IMR-90 (cell line): ENCODE measurements at regions not wholly inside any gene's neighbourhood (a gene's known extent, or its start where the extent isn't known, plus 50 kb on each side); places are given as distances from the start of the nearest gene placed in this dataset.

Source experiments
- ATAC-seq: fragments of 200-7000 bp; cut with Tn5 transposase; 2 replicates; pipeline ENCODE4 v1.9.1; 2020; ENCODE audit warnings: low read depth, mild to moderate bottlenecking, moderate library complexity
- BruUV-seq: library from RNA; stranded (reverse); fragments of 400-500 nt; replicated peaks from 2 replicates; lab custom pipeline; 2021; lab: Mats Ljungman, UMichigan
- CTCF ChIA-PET: fragments of 300-600 bp; formaldehyde crosslinking; extraction: SDS; loops from one replicate; lab custom pipeline; 2021; ENCODE audit warnings: antibody characterized with exemption; lab: Yijun Ruan, JAX
- POLR2A ChIA-PET: fragments of 300-600 bp; sonication (Branson Sonifier 250); formaldehyde crosslinking; loops from one replicate; lab custom pipeline; 2022; ENCODE audit warnings: antibody characterized with exemption; ENCODE audit not compliant: unreplicated experiment; lab: Charles Lee
- DNase-seq: peaks from one replicate; pipeline ENCODE4 v3.0.0; 2013
- H2AFZ ChIP-seq: replicated peaks from 2 replicates; pipeline ENCODE3; 2013; ENCODE audit warnings: low read length, mild to moderate bottlenecking; ENCODE audit not compliant: poor library complexity
- H2AK5ac ChIP-seq: 2 replicates; pipeline ENCODE4 v1.6.1; 2013; ENCODE audit warnings: low read depth, low read length, inconsistent platforms
- H2AK9ac ChIP-seq: replicated peaks from 2 replicates; pipeline ENCODE3; 2013; ENCODE audit warnings: mild to moderate bottlenecking, low read depth, low read length, moderate library complexity; ENCODE audit not compliant: poor library complexity
- H2BK120ac ChIP-seq: 2 replicates; pipeline ENCODE4 v1.6.1; 2013; ENCODE audit warnings: low read depth, low read length, inconsistent platforms
- H2BK15ac ChIP-seq: 3 replicates; pipeline ENCODE4 v1.6.1; 2013; ENCODE audit warnings: low read depth, low read length, inconsistent platforms
- H2BK20ac ChIP-seq: 2 replicates; pipeline ENCODE4 v1.6.1; 2013; ENCODE audit warnings: low read depth, mild to moderate bottlenecking, inconsistent platforms, low read length, moderate library complexity
- H2BK5ac ChIP-seq: 2 replicates; pipeline ENCODE4 v1.6.1; 2013; ENCODE audit warnings: mild to moderate bottlenecking, low read depth, low read length, inconsistent platforms; ENCODE audit not compliant: poor library complexity, severe bottlenecking
- H3K14ac ChIP-seq: replicated peaks from 2 replicates; pipeline ENCODE4 v1.6.1; 2013; ENCODE audit warnings: low read depth, low read length, inconsistent platforms
- H3K18ac ChIP-seq: 2 replicates; pipeline ENCODE4 v1.6.1; 2013; ENCODE audit warnings: low read depth, low read length, control low read depth
- H3K23ac ChIP-seq: 2 replicates; pipeline ENCODE4 v1.6.1; 2013; ENCODE audit warnings: low read depth, low read length, inconsistent platforms
- H3K27ac ChIP-seq: 2 replicates; pipeline ENCODE4 v1.5.1; 2013; ENCODE audit warnings: mild to moderate bottlenecking, control low read depth, low read length; ENCODE audit not compliant: insufficient read depth
- H3K27me3 ChIP-seq: 2 replicates; pipeline ENCODE4 v1.6.1; 2013; ENCODE audit warnings: low read length; ENCODE audit not compliant: control insufficient read depth, insufficient read depth
- H3K36me3 ChIP-seq: 2 replicates; pipeline ENCODE4 v1.6.1; 2013; ENCODE audit warnings: low read length, mixed read lengths; ENCODE audit not compliant: control insufficient read depth, insufficient read depth
- H3K4ac ChIP-seq: 2 replicates; pipeline ENCODE4 v1.6.1; 2013; ENCODE audit warnings: low read depth, low read length, inconsistent platforms
- H3K4me1 ChIP-seq: 2 replicates; pipeline ENCODE4 v1.6.1; 2013; ENCODE audit warnings: low read length, mixed read lengths; ENCODE audit not compliant: control insufficient read depth, insufficient read depth
- H3K4me2 ChIP-seq: 2 replicates; pipeline ENCODE4 v1.6.1; 2013; ENCODE audit warnings: low read depth, mild to moderate bottlenecking, control low read depth, low read length, moderate library complexity
- H3K4me3 ChIP-seq: 2 replicates; pipeline ENCODE4 v1.5.1; 2013; ENCODE audit warnings: low read depth, mild to moderate bottlenecking, control low read depth, low read length, moderate library complexity; ENCODE audit not compliant: insufficient read depth
- H3K56ac ChIP-seq: 2 replicates; pipeline ENCODE4 v1.6.1; 2013; ENCODE audit warnings: low read length, inconsistent platforms; ENCODE audit not compliant: insufficient read depth; ENCODE audit errors: extremely low read depth
- H3K79me1 ChIP-seq, 2 experiments: 2 replicates each; pipeline ENCODE4 v1.6.1; 2013; ENCODE audit warnings: low read length in 2 of 2, inconsistent platforms in 1 of 2, low read depth in 1 of 2
- H3K9ac ChIP-seq: 2 replicates; pipeline ENCODE4 v1.6.1; 2013; ENCODE audit warnings: low read depth, low read length, control low read depth
- H3K9me1 ChIP-seq: 2 replicates; pipeline ENCODE4 v1.6.1; 2013; ENCODE audit warnings: low read length, inconsistent platforms; ENCODE audit not compliant: insufficient read depth
- H3K9me3 ChIP-seq: 2 replicates; pipeline ENCODE4 v1.6.1; 2013; ENCODE audit warnings: low read length; ENCODE audit not compliant: control insufficient read depth, insufficient read depth
- H4K20me1 ChIP-seq: 2 replicates; pipeline ENCODE4 v1.6.1; 2013; ENCODE audit warnings: low read length, inconsistent platforms; ENCODE audit not compliant: insufficient read depth
- H4K5ac ChIP-seq: 2 replicates; pipeline ENCODE4 v1.6.1; 2013; ENCODE audit warnings: mild to moderate bottlenecking, low read depth, low read length, control low read depth
- H4K8ac ChIP-seq, 2 experiments: 2 replicates each; pipeline ENCODE4 v1.6.1; 2013; ENCODE audit warnings: low read depth in 2 of 2, low read length in 2 of 2, control low read depth in 1 of 2, inconsistent platforms in 1 of 2
- H4K91ac ChIP-seq: 2 replicates; pipeline ENCODE4 v1.6.1; 2013; ENCODE audit warnings: low read depth, low read length, inconsistent platforms; ENCODE audit not compliant: insufficient read depth
- CEBPB ChIP-seq: IDR thresholded peaks from 2 replicates; pipeline ENCODE4 v1.6.1; 2012; ENCODE audit warnings: low read depth, low read length, improper control_type of control experiment
- ELK1 ChIP-seq: fragments of 150-350 bp; IDR thresholded peaks from 2 replicates; pipeline ENCODE4 v1.6.1; 2016; ENCODE audit warnings: low read depth, mild to moderate bottlenecking, low read length, moderate library complexity, borderline replicate concordance
- MAZ ChIP-seq: IDR thresholded peaks from 2 replicates; pipeline ENCODE4 v1.6.1; 2012; ENCODE audit warnings: low read depth, mild to moderate bottlenecking, low read length, improper control_type of control experiment, moderate library complexity, borderline replicate concordance
- POLR2A ChIP-seq: IDR thresholded peaks from 2 replicates; pipeline ENCODE4 v1.6.1; 2012; ENCODE audit warnings: mild to moderate bottlenecking, low read depth, low read length
- RAD21 ChIP-seq: IDR thresholded peaks from 2 replicates; pipeline ENCODE4 v1.6.1; 2012; ENCODE audit warnings: low read length, improper control_type of control experiment
- RFX5 ChIP-seq: IDR thresholded peaks from 2 replicates; pipeline ENCODE4 v1.8.0; 2012; ENCODE audit warnings: low read depth, mild to moderate bottlenecking, low read length, moderate library complexity
- SMC3 ChIP-seq: fragments of 150-350 bp; IDR thresholded peaks from 2 replicates; pipeline ENCODE4 v1.6.1; 2016; ENCODE audit warnings: low read depth, mild to moderate bottlenecking, antibody characterized with exemption, low read length, moderate library complexity
- WGBS, 2 experiments: methylation state at CpG; one replicate each; pipeline versions ENCODE4 v1.1.5 to v1.1.7; 2013; ENCODE audit warnings: missing lambda C conversion rate in 2 of 2; ENCODE audit not compliant: insufficient read length in 1 of 2; ENCODE audit errors: extremely low coverage in 2 of 2; 5-methylcytosine and 5-hydroxymethylcytosine counted together
- dilution Hi-C: fragments of 300-500 bp; cut with HindIII; formaldehyde crosslinking; loops from one replicate; pipeline ENCODE4 v1.14.3; 2018; ENCODE audit warnings: low sequenced_read_pairs; ENCODE audit not compliant: unreplicated experiment
- in situ Hi-C: fragments of 300-500 bp; cut with MboI; formaldehyde crosslinking; loops from 3 replicates; pipeline ENCODE4 v1.14.3; 2019; ENCODE audit warnings: low sequenced_read_pairs, inconsistent platforms, mixed read lengths
- intact Hi-C: fragments of 100-400 bp; cut with micrococcal nuclease; formaldehyde crosslinking; loops from 2 replicates; pipeline ENCODE4 v1.10.0; 2022
- TF ChIP-seq, protein P1 (sequence below): fragments of 150-350 bp; IDR thresholded peaks from 2 replicates; pipeline ENCODE4 v1.6.1; 2017; ENCODE audit warnings: mild to moderate bottlenecking, antibody characterized with exemption, low read length, low read depth

GRCh38 chr11:70746351-70746750, 348.0 kb downstream of the CTTN start:
- Histone ChIP-seq H4K5ac (no peak overlapping the region), H2BK20ac (no peak overlapping the region), H2BK120ac (no peak overlapping the region), H3K4me3 (no peak overlapping the region), H3K9me1 (no peaks in the 10 kb centered on the region), H2AK5ac (no peak overlapping the region), H3K23ac (no peak overlapping the region), H3K27me3 (peaks cover 4% of the 10 kb centered on the region; the same call in 1 of the 2 replicates), H3K56ac (no peak overlapping the region), H4K20me1 (no peaks in the 10 kb centered on the region; the same call in none of the 2 replicates), H3K9me3 (peaks cover 6% of the 10 kb centered on the region), H2AFZ (no peak overlapping the region), H3K9ac (no peak overlapping the region), H2BK5ac (no peak overlapping the region), H3K4me2 (no peak overlapping the region), H3K4ac (no peak overlapping the region), H3K36me3 (no peaks in the 10 kb centered on the region), H3K27ac (no peak overlapping the region), H3K14ac (no peak overlapping the region), H4K91ac (no peak overlapping the region), H3K79me1 (no peaks in the 10 kb centered on the region), H3K18ac (no peak overlapping the region), H3K4me1 (no peaks in the 10 kb centered on the region), H2BK15ac (no peak overlapping the region), H2AK9ac (no peak overlapping the region), H4K8ac (no peak overlapping the region)
- intact Hi-C loops (no loop called here), in situ Hi-C loops (no loop called here), dilution Hi-C loops (no loop called here)
- POLR2A ChIA-PET, result no interaction called here
- no peak for TF ChIP-seq RFX5
- TF ChIP-seq CEBPB, result no peak
- TF ChIP-seq MAZ, result no peak
- no peak for TF ChIP-seq RAD21
- TF ChIP-seq, protein P1, sequence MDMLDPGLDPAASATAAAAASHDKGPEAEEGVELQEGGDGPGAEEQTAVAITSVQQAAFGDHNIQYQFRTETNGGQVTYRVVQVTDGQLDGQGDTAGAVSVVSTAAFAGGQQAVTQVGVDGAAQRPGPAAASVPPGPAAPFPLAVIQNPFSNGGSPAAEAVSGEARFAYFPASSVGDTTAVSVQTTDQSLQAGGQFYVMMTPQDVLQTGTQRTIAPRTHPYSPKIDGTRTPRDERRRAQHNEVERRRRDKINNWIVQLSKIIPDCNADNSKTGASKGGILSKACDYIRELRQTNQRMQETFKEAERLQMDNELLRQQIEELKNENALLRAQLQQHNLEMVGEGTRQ, result no peak
- no peak for TF ChIP-seq POLR2A
- no peak for TF ChIP-seq SMC3
- no peak for TF ChIP-seq ELK1
- BruUV-seq, result no TSS peak
- no peak for DNase-seq
- no peak for ATAC-seq
- CTCF ChIA-PET, result no interaction called here
- WGBS, 2 experiments, result no CpG with 5 or more reads among the region's 11 CpGs
